HEK293 (cell line): ENCODE measurements at regions not wholly inside any gene's neighbourhood (a gene's known extent, or its start where the extent isn't known, plus 50 kb on each side); places are given as distances from the start of the nearest gene placed in this dataset.
A peak's percentile ranks its signal among the peaks of the same experiment; 100 is the strongest.

Experiments used
- CTCF ChIA-PET: fragments of 350-600 bp; formaldehyde crosslinking; extraction: SDS; loops from one replicate; lab custom pipeline; 2021; ENCODE audit warnings: antibody characterized with exemption; lab: Yijun Ruan, JAX
- POLR2A ChIA-PET: fragments of 300-600 bp; formaldehyde crosslinking; extraction: SDS; loops from one replicate; lab custom pipeline; 2020; ENCODE audit warnings: antibody characterized with exemption, inconsistent platforms; lab: Yijun Ruan, JAX
- H3K27ac ChIP-seq: fragments of 200-500 bp; sonication (Bioruptor generic); 2 replicates; pipeline ENCODE4 v1.5.1; 2014; ENCODE audit warnings: low read depth, low read length, control low read depth, inconsistent platforms; ENCODE audit errors: extremely low read depth
- H3K36me3 ChIP-seq, 2 experiments: fragments of 200-500 bp in 1 of 2; sonication (Bioruptor generic) in 1 of 2; 1 replicate in 1 of 2; 2 replicates in 1 of 2; pipeline ENCODE4 v1.5.1; 2014 to 2017; ENCODE audit warnings: inconsistent platforms in 2 of 2, low read length in 2 of 2; ENCODE audit not compliant: control insufficient read depth in 2 of 2, insufficient read depth in 1 of 2
- H3K4me1 ChIP-seq: fragments of 200-500 bp; sonication (Bioruptor generic); 2 replicates; pipeline ENCODE4 v1.5.1; 2014; ENCODE audit warnings: mild to moderate bottlenecking, low read length, inconsistent platforms; ENCODE audit not compliant: control insufficient read depth, insufficient read depth
- H3K4me3 ChIP-seq: 2 replicates; pipeline ENCODE4 v1.5.1; 2011; ENCODE audit warnings: low read depth, mild to moderate bottlenecking, control low read depth, low read length, moderate library complexity
- H3K9me3 ChIP-seq: fragments of 200-500 bp; sonication (Bioruptor generic); 2 replicates; pipeline ENCODE4 v1.5.1; 2014; ENCODE audit warnings: low read depth, low read length, inconsistent platforms; ENCODE audit not compliant: control insufficient read depth, insufficient read depth
- KLF1 ChIP-seq: fragments of 450-650 bp; formaldehyde crosslinking; IDR thresholded peaks from 2 replicates; pipeline ENCODE4 v1.5.1; 2016; ENCODE audit warnings: missing biosample characterization, missing genetic modification characterization
- SP7 ChIP-seq: fragments of 450-650 bp; formaldehyde crosslinking; IDR thresholded peaks from 2 replicates; pipeline ENCODE4 v1.5.1; 2016; ENCODE audit warnings: missing biosample characterization, missing genetic modification characterization
- WT1 ChIP-seq: fragments of 450-650 bp; formaldehyde crosslinking; IDR thresholded peaks from 2 replicates; pipeline ENCODE4 v1.5.1; 2016; ENCODE audit warnings: missing biosample characterization, missing genetic modification characterization
- ZFP37 ChIP-seq: fragments of 450-650 bp; formaldehyde crosslinking; IDR thresholded peaks from 2 replicates; pipeline ENCODE4 v1.5.1; 2016; ENCODE audit warnings: missing biosample characterization, missing genetic modification characterization
- ZFP41 ChIP-seq: fragments of 450-650 bp; formaldehyde crosslinking; IDR thresholded peaks from 2 replicates; pipeline ENCODE4 v1.5.1; 2016; ENCODE audit warnings: missing biosample characterization, missing genetic modification characterization, borderline replicate concordance
- ZNF114 ChIP-seq: fragments of 450-650 bp; formaldehyde crosslinking; IDR thresholded peaks from 2 replicates; pipeline ENCODE4 v1.5.0; 2017; ENCODE audit warnings: missing biosample characterization, missing genetic modification characterization
- ZNF174 ChIP-seq: fragments of 450-650 bp; formaldehyde crosslinking; IDR thresholded peaks from 2 replicates; pipeline ENCODE4 v1.5.0; 2017; ENCODE audit warnings: missing biosample characterization, mild to moderate bottlenecking, missing genetic modification characterization
- ZNF211 ChIP-seq: fragments of 450-650 bp; formaldehyde crosslinking; IDR thresholded peaks from 2 replicates; pipeline ENCODE4 v1.5.1; 2016; ENCODE audit warnings: low read depth, missing biosample characterization, missing genetic modification characterization
- ZNF354C ChIP-seq: fragments of 450-650 bp; formaldehyde crosslinking; IDR thresholded peaks from 2 replicates; pipeline ENCODE4 v1.5.1; 2016; ENCODE audit warnings: missing biosample characterization, missing genetic modification characterization, low read depth, borderline replicate concordance
- ZNF658 ChIP-seq: fragments of 450-650 bp; formaldehyde crosslinking; IDR thresholded peaks from 2 replicates; pipeline ENCODE4; 2016; ENCODE audit warnings: missing biosample characterization, missing genetic modification characterization
- TF ChIP-seq, protein P1 (sequence below): fragments of 450-650 bp; formaldehyde crosslinking; conservative IDR thresholded peaks from 2 replicates; pipeline ENCODE4 v1.5.1; 2016; ENCODE audit warnings: low read depth, missing biosample characterization, missing genetic modification characterization
- TF ChIP-seq, protein P2 (sequence below): fragments of 450-650 bp; formaldehyde crosslinking; IDR thresholded peaks from 2 replicates; pipeline ENCODE4 v1.5.1; 2016; ENCODE audit warnings: missing biosample characterization, missing genetic modification characterization

GRCh38 chr5:156096259-156096658, 230.7 kb upstream of the SGCD start (continued):
- TF ChIP-seq, protein P1, sequence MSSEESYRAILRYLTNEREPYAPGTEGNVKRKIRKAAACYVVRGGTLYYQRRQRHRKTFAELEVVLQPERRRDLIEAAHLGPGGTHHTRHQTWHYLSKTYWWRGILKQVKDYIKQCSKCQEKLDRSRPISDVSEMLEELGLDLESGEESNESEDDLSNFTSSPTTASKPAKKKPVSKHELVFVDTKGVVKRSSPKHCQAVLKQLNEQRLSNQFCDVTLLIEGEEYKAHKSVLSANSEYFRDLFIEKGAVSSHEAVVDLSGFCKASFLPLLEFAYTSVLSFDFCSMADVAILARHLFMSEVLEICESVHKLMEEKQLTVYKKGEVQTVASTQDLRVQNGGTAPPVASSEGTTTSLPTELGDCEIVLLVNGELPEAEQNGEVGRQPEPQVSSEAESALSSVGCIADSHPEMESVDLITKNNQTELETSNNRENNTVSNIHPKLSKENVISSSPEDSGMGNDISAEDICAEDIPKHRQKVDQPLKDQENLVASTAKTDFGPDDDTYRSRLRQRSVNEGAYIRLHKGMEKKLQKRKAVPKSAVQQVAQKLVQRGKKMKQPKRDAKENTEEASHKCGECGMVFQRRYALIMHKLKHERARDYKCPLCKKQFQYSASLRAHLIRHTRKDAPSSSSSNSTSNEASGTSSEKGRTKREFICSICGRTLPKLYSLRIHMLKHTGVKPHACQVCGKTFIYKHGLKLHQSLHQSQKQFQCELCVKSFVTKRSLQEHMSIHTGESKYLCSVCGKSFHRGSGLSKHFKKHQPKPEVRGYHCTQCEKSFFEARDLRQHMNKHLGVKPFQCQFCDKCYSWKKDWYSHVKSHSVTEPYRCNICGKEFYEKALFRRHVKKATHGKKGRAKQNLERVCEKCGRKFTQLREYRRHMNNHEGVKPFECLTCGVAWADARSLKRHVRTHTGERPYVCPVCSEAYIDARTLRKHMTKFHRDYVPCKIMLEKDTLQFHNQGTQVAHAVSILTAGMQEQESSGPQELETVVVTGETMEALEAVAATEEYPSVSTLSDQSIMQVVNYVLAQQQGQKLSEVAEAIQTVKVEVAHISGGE (tag by site-specific recombination): no peak
- TF ChIP-seq ZNF114 (tag by site-specific recombination) (no peak), ZFP37 (tag by site-specific recombination) (no peak)

DNA sequence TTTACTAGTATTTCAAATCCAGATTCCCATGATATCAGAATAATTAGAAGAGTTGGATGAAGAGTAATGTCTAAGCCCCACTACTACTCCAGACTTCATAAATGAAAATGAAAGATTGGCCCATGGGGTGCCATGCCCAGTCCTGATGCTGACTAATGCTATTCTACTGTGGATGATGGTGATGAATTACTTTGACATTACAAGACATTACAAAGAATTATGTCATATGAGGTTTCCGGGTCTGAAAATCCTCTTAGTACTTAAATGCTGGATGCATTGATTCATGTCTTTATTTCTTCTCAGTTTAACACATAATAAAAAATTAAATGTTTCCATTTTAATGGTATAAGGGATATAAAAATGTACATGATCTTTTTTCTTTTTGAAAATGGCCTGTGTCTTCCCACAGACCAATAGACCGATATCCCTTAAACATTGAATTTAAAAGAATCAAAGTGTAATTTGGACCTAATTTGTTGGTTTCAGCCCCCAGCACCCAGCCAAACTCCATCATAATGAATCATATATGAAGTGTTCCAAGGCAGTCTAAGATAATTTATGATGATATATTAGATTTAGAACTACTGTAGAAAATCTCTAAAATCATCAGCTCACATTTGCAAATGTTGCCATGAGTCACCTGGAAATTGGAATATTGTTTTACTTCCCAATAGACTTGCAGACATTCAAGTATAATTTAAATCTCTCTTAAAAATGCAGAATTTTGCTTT, 223.6 kb upstream of the SGCD start:
- H3K4me3 ChIP-seq: no peak overlapping the region
- H3K4me1 ChIP-seq: no peaks in the 10 kb centered on the region
- ChIA-PET POLR2A (no interaction called here), CTCF (no interaction called here)
- no peak overlapping the region for H3K27ac ChIP-seq
- H3K9me3 ChIP-seq: no peaks in the 10 kb centered on the region
- H3K36me3 ChIP-seq: no peaks in the 10 kb centered on the region
- TF ChIP-seq, protein P2, sequence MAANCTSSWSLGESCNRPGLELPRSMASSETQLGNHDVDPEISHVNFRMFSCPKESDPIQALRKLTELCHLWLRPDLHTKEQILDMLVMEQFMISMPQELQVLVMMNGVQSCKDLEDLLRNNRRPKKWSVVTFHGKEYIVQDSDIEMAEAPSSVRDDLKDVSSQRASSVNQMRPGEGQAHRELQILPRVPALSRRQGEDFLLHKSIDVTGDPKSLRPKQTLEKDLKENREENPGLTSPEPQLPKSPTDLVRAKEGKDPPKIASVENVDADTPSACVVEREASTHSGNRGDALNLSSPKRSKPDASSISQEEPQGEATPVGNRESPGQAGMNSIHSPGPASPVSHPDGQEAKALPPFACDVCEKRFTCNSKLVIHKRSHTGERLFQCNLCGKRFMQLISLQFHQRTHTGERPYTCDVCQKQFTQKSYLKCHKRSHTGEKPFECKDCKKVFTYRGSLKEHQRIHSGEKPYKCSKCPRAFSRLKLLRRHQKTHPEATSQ (tag by site-specific recombination): no peak
- TF ChIP-seq ZFP41 (tag by site-specific recombination) (no peak), KLF1 (no peak), ZNF174 (tag by site-specific recombination) (no peak)
- TF ChIP-seq, all 188 proteins: peak for 0

DNA sequence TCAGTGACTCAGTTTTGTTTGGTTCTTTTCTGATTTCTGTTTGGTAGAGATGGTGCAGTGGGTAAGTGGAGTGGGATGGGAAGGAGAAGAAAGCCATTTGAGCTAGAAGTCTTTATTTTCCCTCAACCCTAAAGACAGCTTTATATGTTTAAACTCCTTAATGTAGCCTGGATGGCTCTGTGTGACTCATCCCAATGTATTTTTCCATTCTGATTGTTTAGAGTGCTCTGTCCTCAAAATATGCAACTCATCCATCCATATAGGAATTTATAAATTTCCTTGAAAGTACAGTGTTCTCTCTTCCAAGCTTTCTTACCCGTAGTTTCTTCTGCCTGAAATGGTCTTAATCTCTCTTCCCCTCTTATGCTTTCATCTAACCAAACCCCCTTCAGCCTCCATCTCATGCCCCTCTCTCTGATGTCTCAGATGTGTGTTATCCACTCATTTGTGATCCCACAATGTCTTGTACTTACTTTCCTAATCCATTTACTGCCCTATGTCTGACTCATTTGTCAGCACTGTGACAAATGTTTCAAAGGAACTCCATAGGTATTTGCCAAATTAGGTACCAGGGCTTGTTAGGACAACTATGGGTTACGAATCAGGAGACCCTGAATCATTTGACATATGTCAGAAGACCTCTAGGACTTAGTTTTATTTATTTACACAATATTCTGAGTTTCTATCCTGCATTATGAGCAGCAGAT, 217.5 kb upstream of the SGCD start:
- no peaks in the 10 kb centered on the region for H3K36me3 ChIP-seq
- no peak overlapping the region for H3K4me3 ChIP-seq
- CTCF ChIA-PET: interaction anchor here (0.8 kb wide), 1 partner anchor 65 kb away, joined by 3 read pairs; no protein-coding TSS in a partner anchor
- H3K4me1 ChIP-seq: no peaks in the 10 kb centered on the region
- no peaks in the 10 kb centered on the region for H3K9me3 ChIP-seq
- TF ChIP-seq WT1: no peak
- no peak for TF ChIP-seq ZNF658 (tag by site-specific recombination)
- TF ChIP-seq ZNF174 (tag by site-specific recombination): no peak
- POLR2A ChIA-PET: no interaction called here
- H3K27ac ChIP-seq: no peak overlapping the region

- Histone ChIP-seq H3K27ac (no peak overlapping the region), H3K36me3 (no peaks in the 10 kb centered on the region), H3K4me1 (no peaks in the 10 kb centered on the region), H3K4me3 (no peak overlapping the region), H3K9me3 (no peaks in the 10 kb centered on the region)
- ChIA-PET POLR2A (no interaction called here), CTCF (no interaction called here)
- no peak for TF ChIP-seq ZNF211 (tag by site-specific recombination)
- no peak for TF ChIP-seq ZNF354C (tag by site-specific recombination)
- TF ChIP-seq SP7 (tag by site-specific recombination): 0 out of 2 replicates have a peak, but pooled peaks have one; percentile 18
Observed at GRCh38 chr5:156119692-156120091, 207.3 kb upstream of the SGCD start.
